ENCODE measurements at regions not wholly inside any gene's neighbourhood (a gene's known extent, or its start where the extent isn't known, plus 50 kb on each side); places are given as distances from the start of the nearest gene placed in this dataset.
"Not testable (repeated sequence)": the region's sequence is repeated elsewhere in the genome, so short reads cannot be mapped to it uniquely, and the experiment has no call there.

GRCh38 chr14:28820677-28821076, 54.1 kb downstream of the FOXG1 start:
- no peaks in the 10 kb centered on the region for H3K4me1 Mint-ChIP-seq
- ATAC-seq: no peak
- no peak overlapping the region for H3K27ac Mint-ChIP-seq
- H3K27me3 Mint-ChIP-seq: no peaks in the 10 kb centered on the region
- no peaks in the 10 kb centered on the region for H3K9me3 Mint-ChIP-seq
- no peak for DNase-seq
- no peak overlapping the region for H3K4me3 Mint-ChIP-seq

- no peak for ATAC-seq
These were observed 55.4 kb downstream of the FOXG1 start for GRCh38 chr14:28821993-28822392.

GRCh38 chr14:28823245-28823644, 56.7 kb downstream of the FOXG1 start:
- Mint-ChIP-seq H3K9me3 (peaks cover 3 to 16% of the 10 kb centered on the region in 2 donors), H3K27me3 (no peaks in the 10 kb centered on the region), H3K4me3 (no peak overlapping the region), H3K27ac (no peak overlapping the region), H3K4me1 (no peaks in the 10 kb centered on the region)
- no peak for DNase-seq
- ATAC-seq: no peak

More at GRCh38 chr14:28821993-28822392, 55.4 kb downstream of the FOXG1 start:
- Mint-ChIP-seq H3K27me3 (no peaks in the 10 kb centered on the region), H3K4me3 (no peak overlapping the region), H3K27ac (no peak overlapping the region), H3K9me3 (peaks cover 0 to 4% of the 10 kb centered on the region in 2 donors), H3K4me1 (no peaks in the 10 kb centered on the region)
- no peak for DNase-seq

- Mint-ChIP-seq H3K27me3 (no peaks in the 10 kb centered on the region), H3K27ac (no peak overlapping the region), H3K4me3 (no peak overlapping the region), H3K9me3 (peaks cover 19 to 26% of the 10 kb centered on the region in 2 donors), H3K4me1 (no peaks in the 10 kb centered on the region)
- DNase-seq (no peak), ATAC-seq (no peak)
These were observed 63.5 kb downstream of the FOXG1 start for GRCh38 chr14:28830115-28830534.

GRCh38 chr14:28831126-28831525, 64.5 kb downstream of the FOXG1 start:
- Mint-ChIP-seq H3K9me3 (peaks cover 19 to 26% of the 10 kb centered on the region in 2 donors), H3K4me1 (no peaks in the 10 kb centered on the region), H3K4me3 (no peak overlapping the region), H3K27ac (no peak overlapping the region), H3K27me3 (no peaks in the 10 kb centered on the region)
- DNase-seq (no peak), ATAC-seq (peak; percentile 52)

GRCh38 chr14:28842569-28842968, 76.0 kb downstream of the FOXG1 start:
- H3K9me3 Mint-ChIP-seq: peaks cover 13 to 23% of the 10 kb centered on the region in 2 donors
- H3K4me3 Mint-ChIP-seq, DNase-seq, ATAC-seq, H3K27me3 Mint-ChIP-seq, H3K4me1 Mint-ChIP-seq, H3K27ac Mint-ChIP-seq: not testable (repeated sequence)

GRCh38 chr14:28867571-28867970, 101.0 kb downstream of the FOXG1 start:
- no peak overlapping the region for H3K27ac Mint-ChIP-seq
- ATAC-seq: no peak
- peaks cover 11 to 36% of the 10 kb centered on the region in 2 donors for H3K9me3 Mint-ChIP-seq

GRCh38 chr14:28870033-28870564, 103.5 kb downstream of the FOXG1 start:
- H3K9me3 Mint-ChIP-seq: peaks cover 11 to 31% of the 10 kb centered on the region in 2 donors
- H3K4me1 Mint-ChIP-seq: no peaks in the 10 kb centered on the region
- ATAC-seq: no peak
- no peak for DNase-seq
- no peaks in the 10 kb centered on the region for H3K27me3 Mint-ChIP-seq
- H3K4me3 Mint-ChIP-seq: no peak overlapping the region
- peak overlapping the region in 1 of 2 donors; percentile 23 for H3K27ac Mint-ChIP-seq

More at GRCh38 chr14:28867571-28867970, 101.0 kb downstream of the FOXG1 start:
- no peak for DNase-seq
- H3K27me3 Mint-ChIP-seq: no peaks in the 10 kb centered on the region
- no peaks in the 10 kb centered on the region for H3K4me1 Mint-ChIP-seq
- H3K4me3 Mint-ChIP-seq: no peak overlapping the region

GRCh38 chr14:28875934-28876571, 109.5 kb downstream of the FOXG1 start:
- Mint-ChIP-seq H3K27me3 (no peaks in the 10 kb centered on the region), H3K4me3 (no peak overlapping the region), H3K4me1 (no peaks in the 10 kb centered on the region), H3K27ac (no peak overlapping the region), H3K9me3 (no peaks in the 10 kb centered on the region)
- DNase-seq (no peak), ATAC-seq (no peak)

- H3K27me3 Mint-ChIP-seq: no peaks in the 10 kb centered on the region
- H3K27ac Mint-ChIP-seq: no peak overlapping the region
- DNase-seq: no peak
- no peaks in the 10 kb centered on the region for H3K4me1 Mint-ChIP-seq
- H3K4me3 Mint-ChIP-seq: no peak overlapping the region
- no peak for ATAC-seq
- no peaks in the 10 kb centered on the region for H3K9me3 Mint-ChIP-seq
These were observed 110.0 kb downstream of the FOXG1 start for GRCh38 chr14:28876572-28876945.

- Mint-ChIP-seq H3K9me3 (no peaks in the 10 kb centered on the region), H3K27ac (no peak overlapping the region)
These were observed 111.3 kb downstream of the FOXG1 start for GRCh38 chr14:28877923-28878322.

GRCh38 chr14:28879573-28879996, 113.0 kb downstream of the FOXG1 start:
- Mint-ChIP-seq H3K9me3 (no peaks in the 10 kb centered on the region), H3K4me1 (no peaks in the 10 kb centered on the region), H3K27ac (no peak overlapping the region), H3K4me3 (no peak overlapping the region), H3K27me3 (no peaks in the 10 kb centered on the region)
- ATAC-seq: no peak
- DNase-seq: no peak

More at GRCh38 chr14:28877923-28878322, 111.3 kb downstream of the FOXG1 start:
- ATAC-seq: no peak
- Mint-ChIP-seq H3K4me1 (no peaks in the 10 kb centered on the region), H3K27me3 (no peaks in the 10 kb centered on the region), H3K4me3 (no peak overlapping the region)
- no peak for DNase-seq

GRCh38 chr14:28886940-28887339, 120.4 kb downstream of the FOXG1 start:
- DNase-seq (no peak), ATAC-seq (no peak)
- H3K4me1 Mint-ChIP-seq: no peaks in the 10 kb centered on the region
- H3K27me3 Mint-ChIP-seq: no peaks in the 10 kb centered on the region
- H3K4me3 Mint-ChIP-seq: no peak overlapping the region
- H3K27ac Mint-ChIP-seq: no peak overlapping the region
- peaks cover 0 to 6% of the 10 kb centered on the region in 2 donors for H3K9me3 Mint-ChIP-seq

GRCh38 chr14:28895389-28895788, 128.8 kb downstream of the FOXG1 start:
- no peak overlapping the region for H3K27ac Mint-ChIP-seq
- no peak for DNase-seq
- H3K9me3 Mint-ChIP-seq: no peaks in the 10 kb centered on the region
- no peak for ATAC-seq
- H3K4me1 Mint-ChIP-seq: no peaks in the 10 kb centered on the region
- H3K27me3 Mint-ChIP-seq: no peaks in the 10 kb centered on the region
- no peak overlapping the region for H3K4me3 Mint-ChIP-seq

- Mint-ChIP-seq H3K27me3 (no peaks in the 10 kb centered on the region), H3K4me3 (no peak overlapping the region), H3K9me3 (no peaks in the 10 kb centered on the region), H3K4me1 (no peaks in the 10 kb centered on the region), H3K27ac (no peak overlapping the region)
- DNase-seq (no peak), ATAC-seq (no peak)
These were observed 129.8 kb downstream of the FOXG1 start for GRCh38 chr14:28896337-28896736.

GRCh38 chr14:28901631-28902030, 135.0 kb downstream of the FOXG1 start:
- no peak overlapping the region for H3K4me3 Mint-ChIP-seq
- no peaks in the 10 kb centered on the region for H3K27me3 Mint-ChIP-seq
- DNase-seq (no peak), ATAC-seq (no peak)
- H3K4me1 Mint-ChIP-seq: no peaks in the 10 kb centered on the region
- peaks cover 0 to 14% of the 10 kb centered on the region in 2 donors for H3K9me3 Mint-ChIP-seq
- H3K27ac Mint-ChIP-seq: no peak overlapping the region

- ATAC-seq (no peak), DNase-seq (no peak)
- Mint-ChIP-seq H3K9me3 (peaks cover 0 to 23% of the 10 kb centered on the region in 2 donors), H3K4me3 (no peak overlapping the region), H3K27ac (no peak overlapping the region), H3K4me1 (no peaks in the 10 kb centered on the region), H3K27me3 (no peaks in the 10 kb centered on the region)
These were observed 136.3 kb downstream of the FOXG1 start for GRCh38 chr14:28902930-28903329.

All from stimulated activated naive CD8-positive, alpha-beta T cell treated with anti-CD3 and anti-CD28 coated beads, Interleukin-15, amount 100 ng/mL, for 72 hours (primary cell).